GM12878 (cell line): ENCODE measurements at regions not wholly inside any gene's neighbourhood (a gene's known extent, or its start where the extent isn't known, plus 50 kb on each side); places are given as distances from the start of the nearest gene placed in this dataset.

ENCODE experiments used
- ATAC-seq: fragments of 200-7000 bp; cut with Tn5 transposase; 3 replicates; pipeline ENCODE4 v1.9.1; 2020; ENCODE audit warnings: mild to moderate bottlenecking, moderate library complexity
- BruUV-seq: library from RNA; stranded (reverse); fragments of 400-500 nt; replicated peaks from 2 replicates; lab custom pipeline; 2021; lab: Mats Ljungman, UMichigan
- CTCF ChIA-PET: fragments of 300-600 bp; sonication (Branson Sonifier 250); formaldehyde crosslinking; extraction: SDS; loops from one replicate; lab custom pipeline; 2021; ENCODE audit warnings: inconsistent platforms; lab: Yijun Ruan, JAX
- POLR2A ChIA-PET: fragments of 350-600 bp; formaldehyde crosslinking; extraction: SDS; loops from one replicate; lab custom pipeline; 2021; ENCODE audit warnings: inconsistent platforms; lab: Charles Lee
- RAD21 ChIA-PET: fragments of 300-600 bp; sonication (Branson Sonifier 250); formaldehyde crosslinking; loops from one replicate; lab custom pipeline; 2023; ENCODE audit warnings: antibody characterized with exemption; ENCODE audit not compliant: unreplicated experiment; lab: Charles Lee
- SMC1A ChIA-PET: fragments of 300-600 bp; sonication (Branson Sonifier 250); formaldehyde crosslinking; loops from one replicate; lab custom pipeline; 2023; ENCODE audit not compliant: unreplicated experiment, uncharacterized antibody; lab: Charles Lee
- DNase-seq: peaks from one replicate; pipeline ENCODE4 v3.0.0-alpha.2; 2011; ENCODE audit warnings: low read depth, low spot score
- FAIRE-seq: peaks from 3 replicates; lab custom pipeline; 2011; peaks lifted over from hg19 to GRCh38; lab: Jason Lieb, UNC
- H2AFZ ChIP-seq: 2 replicates; pipeline ENCODE4 v1.6.0; 2011; ENCODE audit warnings: low read depth, low read length, control low read depth; ENCODE audit not compliant: control insufficient read depth
- H3K27ac ChIP-seq: 2 replicates; pipeline ENCODE4 v1.5.1; 2011; ENCODE audit warnings: control low read depth; ENCODE audit not compliant: control insufficient read depth, insufficient read depth
- H3K27me3 ChIP-seq, 2 experiments: replicated peaks in 1 of 2; 2 replicates each; pipeline versions ENCODE4 v1.6.0 to v1.6.1; 2011; ENCODE audit warnings: low read length in 1 of 2; ENCODE audit not compliant: control insufficient read depth in 2 of 2, insufficient read depth in 2 of 2
- H3K36me3 ChIP-seq, 2 experiments: 2 replicates each; pipeline ENCODE4 v1.5.1; 2011; ENCODE audit warnings: low read length in 1 of 2; ENCODE audit not compliant: control insufficient read depth in 2 of 2, insufficient read depth in 2 of 2
- H3K4me1 ChIP-seq: 2 replicates; pipeline ENCODE4 v1.6.1; 2011; ENCODE audit warnings: mild to moderate bottlenecking, low read length, moderate library complexity, mixed read lengths; ENCODE audit not compliant: control insufficient read depth, insufficient read depth
- H3K4me2 ChIP-seq: 2 replicates; pipeline ENCODE4 v1.6.0; 2011; ENCODE audit warnings: control low read depth; ENCODE audit not compliant: control insufficient read depth, insufficient read depth
- H3K4me3 ChIP-seq: fragments of 200-600 bp; sonication (generic); 2 replicates; pipeline ENCODE4 v1.5.1; 2016
- H3K79me2 ChIP-seq: 2 replicates; pipeline ENCODE4 v1.6.0; 2011; ENCODE audit warnings: low read length; ENCODE audit not compliant: control insufficient read depth, insufficient read depth
- H3K9ac ChIP-seq: 2 replicates; pipeline ENCODE4 v1.8.0; 2011; ENCODE audit warnings: low read length, control low read depth, mixed read lengths; ENCODE audit not compliant: control insufficient read depth, insufficient read depth
- H3K9me3 ChIP-seq: replicated peaks from 3 replicates; pipeline ENCODE4 v1.5.1; 2011; ENCODE audit warnings: mild to moderate bottlenecking, low read length; ENCODE audit not compliant: control insufficient read depth, insufficient read depth
- H4K20me1 ChIP-seq: 2 replicates; pipeline ENCODE4 v1.6.0; 2011; ENCODE audit not compliant: control insufficient read depth, insufficient read depth
- BACH1 ChIP-seq: fragments of 450-650 bp; IDR thresholded peaks from 2 replicates; pipeline ENCODE4 v1.6.1; 2017; ENCODE audit warnings: mild to moderate bottlenecking, borderline replicate concordance
- CBX3 ChIP-seq: fragments of 200-600 bp; sonication (generic); IDR thresholded peaks from 2 replicates; pipeline ENCODE4 v1.6.1; 2016; ENCODE audit warnings: low read depth, borderline replicate concordance
- CEBPB ChIP-seq, 2 experiments: fragments of 150-350 bp in 1 of 2; IDR thresholded peaks; 2 replicates each; pipeline ENCODE4 v1.6.1; 2012 to 2014; ENCODE audit warnings: low read depth in 2 of 2, low read length in 2 of 2, borderline replicate concordance in 1 of 2, inconsistent platforms in 1 of 2
- ESRRA ChIP-seq: IDR thresholded peaks from 2 replicates; pipeline ENCODE4 v1.6.1; 2012; ENCODE audit warnings: mild to moderate bottlenecking, low read length, improper control_type of control experiment
- JUNB ChIP-seq: IDR thresholded peaks from 2 replicates; pipeline ENCODE4 v1.6.1; 2016; ENCODE audit warnings: antibody characterized with exemption, mild to moderate bottlenecking
- NKRF ChIP-seq: fragments of 450-650 bp; conservative IDR thresholded peaks from 2 replicates; pipeline ENCODE4 v1.6.1; 2017; ENCODE audit warnings: mild to moderate bottlenecking, moderate library complexity
- NR2C1 ChIP-seq: fragments of 450-650 bp; IDR thresholded peaks from 2 replicates; pipeline ENCODE4 v1.6.1; 2017; ENCODE audit warnings: antibody characterized with exemption, mild to moderate bottlenecking, moderate library complexity
- PAX5 ChIP-seq: IDR thresholded peaks from 2 replicates; pipeline ENCODE4 v1.6.1; 2011; ENCODE audit warnings: low read depth, low read length, borderline replicate concordance
- PAX8 ChIP-seq: fragments of 450-650 bp; IDR thresholded peaks from 2 replicates; pipeline ENCODE4 v1.6.1; 2017; ENCODE audit warnings: mild to moderate bottlenecking, moderate library complexity
- PBX3 ChIP-seq: IDR thresholded peaks from 2 replicates; pipeline ENCODE4 v1.6.1; 2011; ENCODE audit warnings: mild to moderate bottlenecking, low read depth, low read length, moderate library complexity; ENCODE audit not compliant: insufficient replicate concordance
- POLR2A ChIP-seq: IDR thresholded peaks from 2 replicates; pipeline ENCODE4 v1.6.1; 2011; ENCODE audit warnings: low read depth, mild to moderate bottlenecking, low read length
- POU2F2 ChIP-seq: IDR thresholded peaks from 3 replicates; pipeline ENCODE4 v1.6.1; 2011; ENCODE audit warnings: low read depth, mild to moderate bottlenecking, low read length, borderline replicate concordance
- PRDM15 ChIP-seq: fragments of 450-650 bp; formaldehyde crosslinking; IDR thresholded peaks from 2 replicates; pipeline ENCODE4 v1.4.0; 2020; ENCODE audit warnings: mild to moderate bottlenecking, moderate library complexity
- RBBP5 ChIP-seq: fragments of 200-600 bp; sonication (generic); conservative IDR thresholded peaks from 2 replicates; pipeline ENCODE4 v1.6.1; 2016
- SMARCA5 ChIP-seq: fragments of 450-650 bp; IDR thresholded peaks from 2 replicates; pipeline ENCODE4 v1.6.1; 2017; ENCODE audit warnings: mild to moderate bottlenecking
- TCF7 ChIP-seq: IDR thresholded peaks from 2 replicates; pipeline ENCODE4 v1.6.1; 2014; ENCODE audit warnings: antibody characterized with exemption, borderline replicate concordance
- YBX1 ChIP-seq: fragments of 450-650 bp; IDR thresholded peaks from 2 replicates; pipeline ENCODE4 v1.6.1; 2016; ENCODE audit warnings: antibody characterized with exemption
- ZBTB33 ChIP-seq: fragments of 450-650 bp; IDR thresholded peaks from 2 replicates; pipeline ENCODE4 v1.6.1; 2017; ENCODE audit warnings: mild to moderate bottlenecking
- ZNF207 ChIP-seq: fragments of 450-650 bp; IDR thresholded peaks from 2 replicates; pipeline ENCODE4 v1.6.1; 2014; ENCODE audit warnings: antibody characterized with exemption, mild to moderate bottlenecking, borderline replicate concordance
- ZNF24 ChIP-seq: fragments of 450-650 bp; IDR thresholded peaks from 2 replicates; pipeline ENCODE4 v1.6.1; 2017; ENCODE audit warnings: antibody characterized with exemption, mild to moderate bottlenecking
- WGBS: methylation state at CpG from one replicate; pipeline ENCODE4 v1.1.6; 2016; ENCODE audit warnings: low lambda C conversion rate; ENCODE audit not compliant: insufficient replicate concordance, insufficient coverage; ENCODE audit errors: missing lambda C conversion rate; 5-methylcytosine and 5-hydroxymethylcytosine counted together
- in situ Hi-C: fragments of 300-500 bp; cut with MboI; formaldehyde crosslinking; loops from 9 replicates; pipeline ENCODE4 v1.14.3; 2018; ENCODE audit warnings: mixed read lengths
- intact Hi-C: fragments of 100-400 bp; cut with micrococcal nuclease; formaldehyde crosslinking; loops from one replicate; pipeline ENCODE4 v1.14.2; 2022; ENCODE audit not compliant: unreplicated experiment

- Histone ChIP-seq H3K9ac (no peak overlapping the region), H3K9me3 (no peaks in the 10 kb centered on the region; the same call in 2 of the 3 replicates), H2AFZ (no peak overlapping the region), H3K4me2 (no peak overlapping the region), H3K79me2 (no peaks in the 10 kb centered on the region), H3K4me3 (no peak overlapping the region), H3K36me3 (no peaks in the 10 kb centered on the region), H3K27me3 (no peaks in the 10 kb centered on the region; a peak in 1 of 4 replicates), H4K20me1 (no peaks in the 10 kb centered on the region), H3K4me1 (no peaks in the 10 kb centered on the region), H3K27ac (no peak overlapping the region)
- intact Hi-C loops (no loop called here), in situ Hi-C loops (no loop called here)
- no TSS peak for BruUV-seq
- ATAC-seq, result no peak
- DNase-seq, result no peak
- ChIA-PET SMC1A (no interaction called here), POLR2A (no interaction called here), RAD21 (no interaction called here), CTCF (no interaction called here)
- FAIRE-seq, result no peak
- 42% methylated on average over 13 of the region's 13 CpGs for WGBS
- TF ChIP-seq PAX5 (no peak), ZNF207 (no peak), TCF7 (no peak), NR2C1 (no peak), RBBP5 (no peak), POU2F2 (no peak), ESRRA (no peak), PRDM15 (CRISPR knock-in tag) (no peak), YBX1 (no peak), PAX8 (no peak), SMARCA5 (no peak), JUNB (no peak), ZBTB33 (no peak), ZNF24 (no peak), BACH1 (no peak), POLR2A (no peak), NKRF (no peak), PBX3 (no peak), CBX3 (no peak), CEBPB (IDR thresholded peaks at IDR 0.05; ENCODE audit: borderline replicate concordance in 1 of 2, low read depth in 2 of 2, low read length in 2 of 2) (no peak)
These were observed 97.5 kb downstream of the ERMARD start for GRCh38 chr6:169848946-169849345.
